IMR-90 (cell line): ENCODE measurements at regions not wholly inside any gene's neighbourhood (a gene's known extent, or its start where the extent isn't known, plus 50 kb on each side); places are given as distances from the start of the nearest gene placed in this dataset.

Source experiments
- ATAC-seq: fragments of 200-7000 bp; cut with Tn5 transposase; 2 replicates; pipeline ENCODE4 v1.9.1; 2020; ENCODE audit warnings: low read depth, mild to moderate bottlenecking, moderate library complexity
- BruUV-seq: library from RNA; stranded (reverse); fragments of 400-500 nt; replicated peaks from 2 replicates; lab custom pipeline; 2021; lab: Mats Ljungman, UMichigan
- CTCF ChIA-PET: fragments of 300-600 bp; formaldehyde crosslinking; extraction: SDS; loops from one replicate; lab custom pipeline; 2021; ENCODE audit warnings: antibody characterized with exemption; lab: Yijun Ruan, JAX
- POLR2A ChIA-PET: fragments of 300-600 bp; sonication (Branson Sonifier 250); formaldehyde crosslinking; loops from one replicate; lab custom pipeline; 2022; ENCODE audit warnings: antibody characterized with exemption; ENCODE audit not compliant: unreplicated experiment; lab: Charles Lee
- DNase-seq: peaks from one replicate; pipeline ENCODE4 v3.0.0; 2013
- H2AFZ ChIP-seq: replicated peaks from 2 replicates; pipeline ENCODE3; 2013; ENCODE audit warnings: low read length, mild to moderate bottlenecking; ENCODE audit not compliant: poor library complexity
- H2AK5ac ChIP-seq: 2 replicates; pipeline ENCODE4 v1.6.1; 2013; ENCODE audit warnings: low read depth, low read length, inconsistent platforms
- H2AK9ac ChIP-seq: replicated peaks from 2 replicates; pipeline ENCODE3; 2013; ENCODE audit warnings: mild to moderate bottlenecking, low read depth, low read length, moderate library complexity; ENCODE audit not compliant: poor library complexity
- H2BK120ac ChIP-seq: 2 replicates; pipeline ENCODE4 v1.6.1; 2013; ENCODE audit warnings: low read depth, low read length, inconsistent platforms
- H2BK15ac ChIP-seq: 3 replicates; pipeline ENCODE4 v1.6.1; 2013; ENCODE audit warnings: low read depth, low read length, inconsistent platforms
- H2BK20ac ChIP-seq: 2 replicates; pipeline ENCODE4 v1.6.1; 2013; ENCODE audit warnings: low read depth, mild to moderate bottlenecking, inconsistent platforms, low read length, moderate library complexity
- H2BK5ac ChIP-seq: 2 replicates; pipeline ENCODE4 v1.6.1; 2013; ENCODE audit warnings: mild to moderate bottlenecking, low read depth, low read length, inconsistent platforms; ENCODE audit not compliant: poor library complexity, severe bottlenecking
- H3K14ac ChIP-seq: replicated peaks from 2 replicates; pipeline ENCODE4 v1.6.1; 2013; ENCODE audit warnings: low read depth, low read length, inconsistent platforms
- H3K18ac ChIP-seq: 2 replicates; pipeline ENCODE4 v1.6.1; 2013; ENCODE audit warnings: low read depth, low read length, control low read depth
- H3K23ac ChIP-seq: 2 replicates; pipeline ENCODE4 v1.6.1; 2013; ENCODE audit warnings: low read depth, low read length, inconsistent platforms
- H3K27ac ChIP-seq: 2 replicates; pipeline ENCODE4 v1.5.1; 2013; ENCODE audit warnings: mild to moderate bottlenecking, control low read depth, low read length; ENCODE audit not compliant: insufficient read depth
- H3K27me3 ChIP-seq: 2 replicates; pipeline ENCODE4 v1.6.1; 2013; ENCODE audit warnings: low read length; ENCODE audit not compliant: control insufficient read depth, insufficient read depth
- H3K36me3 ChIP-seq: 2 replicates; pipeline ENCODE4 v1.6.1; 2013; ENCODE audit warnings: low read length, mixed read lengths; ENCODE audit not compliant: control insufficient read depth, insufficient read depth
- H3K4ac ChIP-seq: 2 replicates; pipeline ENCODE4 v1.6.1; 2013; ENCODE audit warnings: low read depth, low read length, inconsistent platforms
- H3K4me1 ChIP-seq: 2 replicates; pipeline ENCODE4 v1.6.1; 2013; ENCODE audit warnings: low read length, mixed read lengths; ENCODE audit not compliant: control insufficient read depth, insufficient read depth
- H3K4me2 ChIP-seq: 2 replicates; pipeline ENCODE4 v1.6.1; 2013; ENCODE audit warnings: low read depth, mild to moderate bottlenecking, control low read depth, low read length, moderate library complexity
- H3K4me3 ChIP-seq: 2 replicates; pipeline ENCODE4 v1.5.1; 2013; ENCODE audit warnings: low read depth, mild to moderate bottlenecking, control low read depth, low read length, moderate library complexity; ENCODE audit not compliant: insufficient read depth
- H3K56ac ChIP-seq: 2 replicates; pipeline ENCODE4 v1.6.1; 2013; ENCODE audit warnings: low read length, inconsistent platforms; ENCODE audit not compliant: insufficient read depth; ENCODE audit errors: extremely low read depth
- H3K79me1 ChIP-seq, 2 experiments: 2 replicates each; pipeline ENCODE4 v1.6.1; 2013; ENCODE audit warnings: low read length in 2 of 2, inconsistent platforms in 1 of 2, low read depth in 1 of 2
- H3K9ac ChIP-seq: 2 replicates; pipeline ENCODE4 v1.6.1; 2013; ENCODE audit warnings: low read depth, low read length, control low read depth
- H3K9me1 ChIP-seq: 2 replicates; pipeline ENCODE4 v1.6.1; 2013; ENCODE audit warnings: low read length, inconsistent platforms; ENCODE audit not compliant: insufficient read depth
- H3K9me3 ChIP-seq: 2 replicates; pipeline ENCODE4 v1.6.1; 2013; ENCODE audit warnings: low read length; ENCODE audit not compliant: control insufficient read depth, insufficient read depth
- H4K20me1 ChIP-seq: 2 replicates; pipeline ENCODE4 v1.6.1; 2013; ENCODE audit warnings: low read length, inconsistent platforms; ENCODE audit not compliant: insufficient read depth
- H4K5ac ChIP-seq: 2 replicates; pipeline ENCODE4 v1.6.1; 2013; ENCODE audit warnings: mild to moderate bottlenecking, low read depth, low read length, control low read depth
- H4K8ac ChIP-seq, 2 experiments: 2 replicates each; pipeline ENCODE4 v1.6.1; 2013; ENCODE audit warnings: low read depth in 2 of 2, low read length in 2 of 2, control low read depth in 1 of 2, inconsistent platforms in 1 of 2
- H4K91ac ChIP-seq: 2 replicates; pipeline ENCODE4 v1.6.1; 2013; ENCODE audit warnings: low read depth, low read length, inconsistent platforms; ENCODE audit not compliant: insufficient read depth
- BHLHE40 ChIP-seq: fragments of 150-350 bp; IDR thresholded peaks from 2 replicates; pipeline ENCODE4 v1.6.1; 2016; ENCODE audit warnings: mild to moderate bottlenecking, low read depth, low read length
- CEBPB ChIP-seq: IDR thresholded peaks from 2 replicates; pipeline ENCODE4 v1.6.1; 2012; ENCODE audit warnings: low read depth, low read length, improper control_type of control experiment
- NFE2L2 ChIP-seq: fragments of 150-350 bp; IDR thresholded peaks from 2 replicates; pipeline ENCODE4 v1.6.1; 2016; ENCODE audit warnings: low read depth, mild to moderate bottlenecking, low read length
- POLR2A ChIP-seq: IDR thresholded peaks from 2 replicates; pipeline ENCODE4 v1.6.1; 2012; ENCODE audit warnings: mild to moderate bottlenecking, low read depth, low read length
- RAD21 ChIP-seq: IDR thresholded peaks from 2 replicates; pipeline ENCODE4 v1.6.1; 2012; ENCODE audit warnings: low read length, improper control_type of control experiment
- SMC3 ChIP-seq: fragments of 150-350 bp; IDR thresholded peaks from 2 replicates; pipeline ENCODE4 v1.6.1; 2016; ENCODE audit warnings: low read depth, mild to moderate bottlenecking, antibody characterized with exemption, low read length, moderate library complexity
- USF2 ChIP-seq: fragments of 150-350 bp; IDR thresholded peaks from 2 replicates; pipeline ENCODE4 v1.6.1; 2017; ENCODE audit warnings: mild to moderate bottlenecking, antibody characterized with exemption, low read length, low read depth
- WGBS, 2 experiments: methylation state at CpG; one replicate each; pipeline versions ENCODE4 v1.1.5 to v1.1.7; 2013; ENCODE audit warnings: missing lambda C conversion rate in 2 of 2; ENCODE audit not compliant: insufficient read length in 1 of 2; ENCODE audit errors: extremely low coverage in 2 of 2; 5-methylcytosine and 5-hydroxymethylcytosine counted together
- dilution Hi-C: fragments of 300-500 bp; cut with HindIII; formaldehyde crosslinking; loops from one replicate; pipeline ENCODE4 v1.14.3; 2018; ENCODE audit warnings: low sequenced_read_pairs; ENCODE audit not compliant: unreplicated experiment
- in situ Hi-C: fragments of 300-500 bp; cut with MboI; formaldehyde crosslinking; loops from 3 replicates; pipeline ENCODE4 v1.14.3; 2019; ENCODE audit warnings: low sequenced_read_pairs, inconsistent platforms, mixed read lengths
- intact Hi-C: fragments of 100-400 bp; cut with micrococcal nuclease; formaldehyde crosslinking; loops from 2 replicates; pipeline ENCODE4 v1.10.0; 2022

- H3K36me3 ChIP-seq: no peaks in the 10 kb centered on the region
- no peak overlapping the region for H3K4me3 ChIP-seq
- H4K20me1 ChIP-seq: no peaks in the 10 kb centered on the region
- H2BK120ac ChIP-seq: no peak overlapping the region
- BruUV-seq: no TSS peak
- no peak overlapping the region for H2BK15ac ChIP-seq
- H2AK5ac ChIP-seq: no peak overlapping the region
- intact Hi-C loops: no loop called here
- DNase-seq: no peak
- TF ChIP-seq POLR2A (no peak), USF2 (no peak), RAD21 (no peak), BHLHE40 (no peak), SMC3 (no peak), NFE2L2 (no peak), CEBPB (no peak)
- H2AFZ ChIP-seq: no peak overlapping the region
- no peak overlapping the region for H2BK20ac ChIP-seq
- no peak overlapping the region for H3K18ac ChIP-seq
- no peaks in the 10 kb centered on the region for H3K9me1 ChIP-seq
- in situ Hi-C loops: no loop called here
- no peaks in the 10 kb centered on the region for H3K27me3 ChIP-seq
- H3K79me1 ChIP-seq: no peaks in the 10 kb centered on the region
- H4K8ac ChIP-seq: no peak overlapping the region
- no peak overlapping the region for H3K14ac ChIP-seq
- H3K56ac ChIP-seq: no peak overlapping the region
- H3K23ac ChIP-seq: no peak overlapping the region
- H2AK9ac ChIP-seq: no peak overlapping the region
- no CpG with 5 or more reads among the region's 4 CpGs for WGBS, 2 experiments
- H3K4me2 ChIP-seq: no peak overlapping the region
- H3K4me1 ChIP-seq: no peaks in the 10 kb centered on the region
- H4K5ac ChIP-seq: no peak overlapping the region
- 0 out of 2 replicates have a peak, but pooled peaks cover 1% of the 10 kb centered on the region for H3K9me3 ChIP-seq
- H3K4ac ChIP-seq: no peak overlapping the region
- H4K91ac ChIP-seq: no peak overlapping the region
- no peak overlapping the region for H3K9ac ChIP-seq
- ChIA-PET CTCF (no interaction called here), POLR2A (no interaction called here)
- ATAC-seq: no peak
- dilution Hi-C loops: no loop called here
- no peak overlapping the region for H2BK5ac ChIP-seq
- no peak overlapping the region for H3K27ac ChIP-seq
Observed at GRCh38 chr5:161051920-161052500, 200.0 kb upstream of the ATP10B start.
